Tibial artery (tissue), 4 donors: ENCODE measurements at regions not wholly inside any gene's neighbourhood (a gene's known extent, or its start where the extent isn't known, plus 50 kb on each side); places are given as distances from the start of the nearest gene placed in this dataset.

ENCODE experiments used
- DNase-seq, 2 donors: peaks; one replicate each; pipeline ENCODE4 v3.0.0-alpha.2; 2019
- H3K27ac ChIP-seq, 2 donors: fragments of 200-600 bp; sonication (generic) in 1 of 2; 1 replicate in 1 of 2; 2 replicates in 1 of 2; pipeline ENCODE4 v1.5.1; 2018 to 2019; ENCODE audit warnings: mild to moderate bottlenecking in 1 of 2
- H3K27me3 ChIP-seq, 2 donors: fragments of 200-600 bp; sonication (generic) in 1 of 2; one replicate each; pipeline versions ENCODE4 v1.5.1 to v1.6.0; 2016 to 2019
- H3K36me3 ChIP-seq, 3 donors: fragments of 200-600 bp; sonication (generic) in 2 of 3; one replicate each; pipeline ENCODE4 v1.5.1; 2016 to 2019; ENCODE audit warnings: mild to moderate bottlenecking in 2 of 3
- H3K4me1 ChIP-seq, 4 donors: fragments of 200-600 bp; sonication (generic) in 2 of 4; 1 replicate in 3 of 4; 2 replicates in 1 of 4; pipeline ENCODE4 v1.5.1; 2016 to 2019
- H3K4me3 ChIP-seq, 2 donors: fragments of 200-600 bp; sonication (generic) in 1 of 2; 1 replicate in 1 of 2; 2 replicates in 1 of 2; pipeline ENCODE4 v1.5.1; 2018 to 2019; ENCODE audit warnings: mild to moderate bottlenecking in 2 of 2
- H3K9me3 ChIP-seq, 3 donors: fragments of 200-600 bp; sonication (generic) in 1 of 3; one replicate each; pipeline ENCODE4 v1.5.1; 2016 to 2019
- intact Hi-C: fragments of 100-400 bp; cut with DNase I; formaldehyde crosslinking; loops from one replicate; pipeline ENCODE4 v1.15.0; 2023; ENCODE audit warnings: low total_unique reads
- TF ChIP-seq, protein P1 (sequence below), 2 experiments: fragments of 200-600 bp in 1 of 2; fragments of 450-650 bp in 1 of 2; IDR thresholded peaks; one replicate each; pipeline ENCODE4 v1.5.1; 2017 to 2019; ENCODE audit warnings: antibody characterized with exemption in 2 of 2, mild to moderate bottlenecking in 1 of 2, moderate library complexity in 1 of 2

DNA sequence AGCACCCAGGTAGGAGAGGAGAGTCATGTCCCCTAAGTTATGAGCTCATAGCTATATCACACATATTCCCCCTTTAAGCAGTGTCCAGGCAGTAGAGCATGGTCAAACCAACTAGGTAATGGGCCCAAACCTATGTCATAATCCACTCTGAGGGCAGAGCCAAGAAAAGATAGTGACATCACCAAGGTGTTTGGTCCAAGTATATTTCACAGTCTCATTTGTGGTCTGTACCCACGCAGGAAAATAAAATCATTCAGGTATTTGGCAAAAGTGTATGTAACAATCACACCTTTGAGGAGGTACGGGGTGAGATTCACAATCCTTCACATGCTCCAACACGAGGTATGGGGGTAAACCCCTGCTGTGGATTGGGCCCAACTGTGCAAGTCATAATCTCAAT is 2112.8 kb downstream of the TP53TG3F start:
- no peaks in the 10 kb centered on the region for H3K27me3 ChIP-seq
- no peak for DNase-seq
- no peak overlapping the region for H3K27ac ChIP-seq
- no peak overlapping the region for H3K4me3 ChIP-seq
- no peaks in the 10 kb centered on the region for H3K4me1 ChIP-seq
- H3K36me3 ChIP-seq, result no peaks in the 10 kb centered on the region
- TF ChIP-seq, protein P1, sequence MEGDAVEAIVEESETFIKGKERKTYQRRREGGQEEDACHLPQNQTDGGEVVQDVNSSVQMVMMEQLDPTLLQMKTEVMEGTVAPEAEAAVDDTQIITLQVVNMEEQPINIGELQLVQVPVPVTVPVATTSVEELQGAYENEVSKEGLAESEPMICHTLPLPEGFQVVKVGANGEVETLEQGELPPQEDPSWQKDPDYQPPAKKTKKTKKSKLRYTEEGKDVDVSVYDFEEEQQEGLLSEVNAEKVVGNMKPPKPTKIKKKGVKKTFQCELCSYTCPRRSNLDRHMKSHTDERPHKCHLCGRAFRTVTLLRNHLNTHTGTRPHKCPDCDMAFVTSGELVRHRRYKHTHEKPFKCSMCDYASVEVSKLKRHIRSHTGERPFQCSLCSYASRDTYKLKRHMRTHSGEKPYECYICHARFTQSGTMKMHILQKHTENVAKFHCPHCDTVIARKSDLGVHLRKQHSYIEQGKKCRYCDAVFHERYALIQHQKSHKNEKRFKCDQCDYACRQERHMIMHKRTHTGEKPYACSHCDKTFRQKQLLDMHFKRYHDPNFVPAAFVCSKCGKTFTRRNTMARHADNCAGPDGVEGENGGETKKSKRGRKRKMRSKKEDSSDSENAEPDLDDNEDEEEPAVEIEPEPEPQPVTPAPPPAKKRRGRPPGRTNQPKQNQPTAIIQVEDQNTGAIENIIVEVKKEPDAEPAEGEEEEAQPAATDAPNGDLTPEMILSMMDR (IDR thresholded peaks at IDR 0.05), result no peak
- intact Hi-C loops, result no loop called here
- H3K9me3 ChIP-seq, result peaks cover 0 to 19% (median 0%) of the 10 kb centered on the region in 3 donors

DNA sequence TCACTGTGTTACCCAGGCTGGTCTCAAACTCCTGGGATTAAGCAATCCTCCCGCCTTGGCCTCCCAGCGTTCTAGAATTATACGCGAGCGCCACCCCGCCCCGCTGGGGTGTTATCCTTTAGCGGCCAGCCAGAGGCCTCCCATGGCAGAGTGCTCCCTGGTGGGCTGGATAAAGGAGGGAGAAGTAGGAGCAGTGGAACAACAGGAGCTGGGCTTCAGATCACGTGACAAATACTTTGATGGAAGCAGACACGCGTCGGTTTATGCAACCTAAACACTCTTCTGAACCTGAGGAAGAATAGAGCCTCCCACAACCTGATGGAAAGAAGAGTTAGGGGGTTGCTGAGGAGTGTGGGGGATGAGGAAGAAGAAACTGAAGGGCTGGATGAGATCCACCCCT is 2114.0 kb downstream of the TP53TG3F start:
- Histone ChIP-seq H3K9me3 (peaks cover 0 to 19% (median 0%) of the 10 kb centered on the region in 3 donors), H3K4me1 (no peaks in the 10 kb centered on the region), H3K27ac (no peak overlapping the region), H3K36me3 (no peaks in the 10 kb centered on the region), H3K27me3 (no peaks in the 10 kb centered on the region), H3K4me3 (no peak overlapping the region)
- no peak for DNase-seq
- intact Hi-C loops, result no loop called here
- TF ChIP-seq, protein P1 (IDR thresholded peaks at IDR 0.05), result no peak

DNA sequence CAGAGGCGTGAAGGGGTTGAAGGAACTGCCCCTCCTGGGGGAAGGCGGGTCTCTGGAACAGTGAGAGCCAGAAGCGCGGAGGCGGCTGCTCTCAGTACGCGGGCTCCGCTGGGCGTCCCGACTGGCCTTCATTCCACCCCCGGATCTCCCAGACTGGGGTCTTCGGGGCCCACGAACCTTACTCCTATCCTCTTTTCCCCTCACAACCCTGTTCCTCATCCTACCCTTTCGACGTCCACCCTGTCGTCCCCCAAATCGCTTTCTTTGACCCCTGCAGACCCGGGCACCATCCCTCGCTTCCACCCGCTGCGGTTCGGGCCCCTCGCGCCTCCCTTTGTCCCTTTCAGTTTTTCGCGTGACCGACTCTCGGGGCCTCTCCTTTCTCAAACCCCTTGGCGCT is 2114.6 kb downstream of the TP53TG3F start:
- Histone ChIP-seq H3K4me3 (no peak overlapping the region), H3K27ac (no peak overlapping the region), H3K27me3 (no peaks in the 10 kb centered on the region), H3K4me1 (no peaks in the 10 kb centered on the region), H3K36me3 (no peaks in the 10 kb centered on the region), H3K9me3 (peaks cover 0 to 19% (median 4%) of the 10 kb centered on the region in 3 donors)
- no peak for DNase-seq
- intact Hi-C loops, result no loop called here
- TF ChIP-seq, protein P1 (IDR thresholded peaks at IDR 0.05), result no peak

DNA sequence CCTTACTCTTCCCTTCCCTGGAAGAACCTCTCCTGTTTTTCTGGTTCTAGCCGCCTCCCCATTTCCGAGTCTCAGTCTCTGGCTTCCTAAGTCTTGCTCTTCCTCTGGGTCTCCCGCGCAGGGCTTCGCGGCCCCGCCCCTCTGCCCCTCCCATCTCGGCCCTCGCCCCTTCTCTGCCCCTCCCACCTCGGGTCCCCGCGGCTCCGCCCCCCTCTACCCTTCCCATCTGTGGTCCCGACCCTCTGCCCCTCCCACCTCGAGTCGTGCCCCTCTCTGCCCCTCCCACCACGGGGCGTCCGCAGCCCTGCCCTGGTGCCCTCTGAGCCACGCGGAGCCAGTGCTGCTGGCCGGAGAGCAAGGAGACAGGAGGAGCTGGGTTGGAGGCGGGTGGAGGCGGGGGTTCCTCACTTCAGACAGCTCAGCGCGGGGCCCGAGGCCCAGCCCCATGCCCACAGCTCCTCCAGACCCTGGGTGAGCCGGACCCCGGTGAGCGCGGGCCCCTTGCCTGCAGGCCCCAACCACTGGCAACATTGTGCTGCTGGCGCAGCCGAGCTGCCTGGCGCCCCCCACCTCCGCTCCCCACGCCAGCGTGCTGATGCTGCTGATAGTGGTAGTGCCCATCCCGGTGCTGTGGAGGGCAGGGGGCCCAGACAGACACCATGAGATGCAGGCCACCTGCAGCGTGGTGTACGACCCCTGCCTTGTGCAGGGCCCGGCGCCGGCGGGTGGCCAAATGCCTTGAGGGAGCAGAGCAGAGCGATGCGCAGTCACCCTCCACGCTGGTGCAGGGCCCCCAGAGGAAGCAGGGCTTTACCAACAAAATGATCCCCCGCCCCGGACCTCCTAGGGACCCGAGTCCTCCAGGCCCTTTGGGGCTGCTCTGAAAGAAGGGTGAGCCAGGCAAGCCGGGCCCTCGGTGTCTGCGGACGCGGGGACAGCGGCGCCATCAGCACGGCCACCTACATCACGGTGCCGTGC is 2115.3 kb downstream of the TP53TG3F start:
- H3K27me3 ChIP-seq, result no peaks in the 10 kb centered on the region
- H3K4me3 ChIP-seq, result no peak overlapping the region
- H3K36me3 ChIP-seq, result no peaks in the 10 kb centered on the region
- intact Hi-C loops, result no loop called here
- peaks cover 0 to 25% (median 11%) of the 10 kb centered on the region in 3 donors for H3K9me3 ChIP-seq
- no peaks in the 10 kb centered on the region for H3K4me1 ChIP-seq
- TF ChIP-seq, protein P1 (IDR thresholded peaks at IDR 0.05), result no peak
- no peak overlapping the region for H3K27ac ChIP-seq
- DNase-seq, result no peak

DNA sequence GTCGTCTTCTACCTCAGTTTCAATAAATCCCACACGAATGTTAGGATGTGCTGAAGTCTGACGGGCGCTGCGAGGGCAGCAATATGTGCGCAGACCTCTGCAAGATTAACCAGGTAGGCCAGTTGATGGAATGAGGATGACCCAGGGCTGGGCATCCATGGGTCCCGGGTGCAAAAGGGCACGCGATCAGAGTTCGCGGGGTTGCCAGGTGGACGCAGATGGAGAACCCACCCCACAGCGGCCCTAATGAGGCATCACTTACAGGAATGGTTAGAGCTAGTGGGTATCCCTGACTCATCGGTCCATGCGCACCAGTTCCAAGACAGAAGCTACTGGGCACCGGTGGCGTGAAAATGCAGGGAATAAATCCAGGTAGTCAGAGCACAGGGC is 2116.0 kb downstream of the TP53TG3F start:
- intact Hi-C loops, result no loop called here

More for the DNA sequence above, 2116.0 kb downstream of the TP53TG3F start:
- Histone ChIP-seq H3K4me1 (no peaks in the 10 kb centered on the region), H3K4me3 (no peak overlapping the region), H3K27ac (no peak overlapping the region), H3K9me3 (peaks cover 0 to 32% (median 16%) of the 10 kb centered on the region in 3 donors), H3K36me3 (no peaks in the 10 kb centered on the region), H3K27me3 (no peaks in the 10 kb centered on the region)
- no peak for DNase-seq
- TF ChIP-seq, protein P1 (IDR thresholded peaks at IDR 0.05), result no peak
